Erythroblast (primary cell): ENCODE measurements at regions not wholly inside any gene's neighbourhood (a gene's known extent, or its start where the extent isn't known, plus 50 kb on each side); places are given as distances from the start of the nearest gene placed in this dataset.

Experiments used
- GATA1 ChIP-seq: IDR thresholded peaks from 2 replicates; pipeline ENCODE4 v1.6.1; 2011; ENCODE audit warnings: low read depth, mild to moderate bottlenecking, control low read depth, low read length, moderate library complexity
- POLR2A ChIP-seq: IDR thresholded peaks from 2 replicates; pipeline ENCODE4 v1.6.1; 2011; ENCODE audit warnings: mild to moderate bottlenecking, low read length

DNA sequence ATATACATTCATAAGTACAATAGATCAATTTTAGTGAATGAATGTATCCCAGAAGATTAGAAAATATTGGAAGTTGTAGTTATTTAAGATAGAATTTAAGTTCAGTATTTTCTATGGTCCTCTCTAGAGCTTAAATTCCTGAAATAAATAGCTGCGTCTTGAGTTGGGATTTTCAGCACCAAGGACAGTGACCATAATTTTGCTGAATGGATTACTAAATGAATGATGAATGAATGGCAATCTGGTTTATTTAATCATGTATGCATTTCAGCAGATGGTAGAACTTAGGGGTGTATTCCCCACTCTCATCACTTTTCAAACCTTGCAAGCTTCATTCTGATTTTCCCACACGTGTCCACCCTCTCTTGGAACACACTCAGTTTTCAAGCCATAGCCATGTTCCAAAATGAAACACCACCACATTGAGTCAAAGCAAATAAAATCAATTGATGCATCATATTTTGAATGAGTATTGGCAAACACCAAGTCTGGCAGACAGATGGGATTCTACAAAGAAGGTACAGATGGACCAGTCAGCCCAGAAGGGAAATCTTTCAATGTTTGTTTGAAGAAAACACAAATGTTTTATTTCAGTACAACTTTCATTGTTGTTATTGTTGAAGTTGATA, 362.2 kb upstream of the NXPH2 start:
- no peak for TF ChIP-seq POLR2A
- no peak for TF ChIP-seq GATA1
